ENCODE measurements at regions not wholly inside any gene's neighbourhood (a gene's known extent, or its start where the extent isn't known, plus 50 kb on each side); places are given as distances from the start of the nearest gene placed in this dataset.

- DNase-seq (ENCODE audit: low read depth) = no peak
Observed at GRCh38 chr4:18961879-18962278, 940.3 kb upstream of the LCORL start.

GRCh38 chr4:18961266-18961665 is 939.7 kb upstream of the LCORL start:
- DNase-seq (ENCODE audit: low read depth) = no peak

- no peak for DNase-seq (ENCODE audit: low read depth)
Observed at GRCh38 chr4:18957716-18958115, 936.2 kb upstream of the LCORL start.

GRCh38 chr4:18954538-18954937 is 933.0 kb upstream of the LCORL start:
- DNase-seq (ENCODE audit: low read depth) = no peak

- DNase-seq (ENCODE audit: low read depth) = no peak
Observed at GRCh38 chr4:18953613-18954012, 932.1 kb upstream of the LCORL start.

- no peak for DNase-seq (ENCODE audit: low read depth)
Observed at GRCh38 chr4:18945464-18945863, 923.9 kb upstream of the LCORL start.

- no peak for DNase-seq (ENCODE audit: low read depth)
Observed at GRCh38 chr4:18942874-18943273, 921.3 kb upstream of the LCORL start.

- no peak for DNase-seq (ENCODE audit: low read depth)
Observed at GRCh38 chr4:18938343-18939099, 917.0 kb upstream of the LCORL start.

GRCh38 chr4:18937746-18938145 is 916.2 kb upstream of the LCORL start:
- DNase-seq (ENCODE audit: low read depth) = no peak

- DNase-seq (ENCODE audit: low read depth) = no peak
Observed at GRCh38 chr4:18937080-18937479, 915.5 kb upstream of the LCORL start.

- no peak for DNase-seq (ENCODE audit: low read depth)
Observed at GRCh38 chr4:18935659-18936345, 914.2 kb upstream of the LCORL start.

- no peak for DNase-seq (ENCODE audit: low read depth)
Observed at GRCh38 chr4:18934197-18934596, 912.6 kb upstream of the LCORL start.

- no peak for DNase-seq (ENCODE audit: low read depth)
Observed at GRCh38 chr4:18932730-18933339, 911.3 kb upstream of the LCORL start.

- DNase-seq (ENCODE audit: low read depth) = no peak
Observed at GRCh38 chr4:18931643-18932377, 910.3 kb upstream of the LCORL start.

GRCh38 chr4:18930487-18930886 is 908.9 kb upstream of the LCORL start:
- DNase-seq (ENCODE audit: low read depth) = no peak

- DNase-seq (ENCODE audit: low read depth) = no peak
Observed at GRCh38 chr4:18923496-18924161, 902.1 kb upstream of the LCORL start.

- DNase-seq (ENCODE audit: low read depth) = no peak
Observed at GRCh38 chr4:18917689-18918088, 896.1 kb upstream of the LCORL start.

GRCh38 chr4:18914182-18914581 is 892.6 kb upstream of the LCORL start:
- no peak for DNase-seq (ENCODE audit: low read depth)

GRCh38 chr4:18894928-18895327 is 873.4 kb upstream of the LCORL start:
- DNase-seq (ENCODE audit: low read depth) = no peak

GRCh38 chr4:18882468-18882867 is 860.9 kb upstream of the LCORL start:
- DNase-seq (ENCODE audit: low read depth) = no peak

- DNase-seq (ENCODE audit: low read depth) = no peak
Observed at GRCh38 chr4:18881556-18881955, 860.0 kb upstream of the LCORL start.

- DNase-seq (ENCODE audit: low read depth) = no peak
Observed at GRCh38 chr4:18880871-18881270, 859.3 kb upstream of the LCORL start.
